ENCODE measurements at regions not wholly inside any gene's neighbourhood (a gene's known extent, or its start where the extent isn't known, plus 50 kb on each side); places are given as distances from the start of the nearest gene placed in this dataset.

DNA sequence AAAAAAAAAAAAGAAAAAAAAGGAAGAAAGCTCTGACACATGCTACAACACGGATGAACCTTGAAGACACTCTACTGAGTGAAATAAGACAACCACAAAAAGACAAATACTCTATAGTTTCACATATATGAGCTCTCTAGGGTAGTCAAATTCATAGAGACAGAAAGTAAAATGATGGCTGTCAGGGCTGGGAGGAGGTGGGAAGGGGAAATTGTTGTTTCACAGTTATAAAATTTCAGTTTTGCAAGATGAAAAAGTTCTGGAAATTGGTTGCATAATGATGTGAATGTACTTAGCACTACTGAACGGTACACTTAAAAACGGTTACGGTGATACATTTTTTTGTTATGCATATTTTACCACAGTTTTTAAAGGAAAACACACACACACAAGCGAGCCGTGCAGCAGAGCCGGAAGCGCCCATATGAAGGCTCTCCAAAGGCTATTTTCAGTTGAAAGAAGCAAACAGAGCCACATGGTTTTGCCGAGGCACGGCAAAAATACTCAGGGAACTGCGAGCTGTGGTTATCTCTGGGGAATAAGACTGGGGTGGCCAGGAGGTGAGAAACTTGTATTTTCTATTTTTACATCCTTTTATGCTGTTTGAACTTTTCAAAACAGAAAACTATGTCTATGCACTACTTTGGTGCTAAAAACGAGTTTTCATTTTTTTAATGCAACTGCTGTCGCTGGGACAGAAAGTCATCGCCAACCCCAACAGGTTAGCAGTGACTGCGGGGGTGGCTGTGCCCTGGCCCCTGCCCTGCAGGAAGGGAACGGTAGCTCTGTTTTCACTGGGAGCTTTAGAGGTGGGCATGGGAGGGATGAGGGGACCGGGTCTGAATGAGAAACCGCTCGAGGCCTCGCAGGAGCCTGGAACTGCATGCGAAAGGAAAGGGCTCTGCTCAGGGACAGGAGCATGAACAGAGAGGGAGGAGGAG lies 132.9 kb downstream of the OAT start:
- no peak for DNase-seq

DNA sequence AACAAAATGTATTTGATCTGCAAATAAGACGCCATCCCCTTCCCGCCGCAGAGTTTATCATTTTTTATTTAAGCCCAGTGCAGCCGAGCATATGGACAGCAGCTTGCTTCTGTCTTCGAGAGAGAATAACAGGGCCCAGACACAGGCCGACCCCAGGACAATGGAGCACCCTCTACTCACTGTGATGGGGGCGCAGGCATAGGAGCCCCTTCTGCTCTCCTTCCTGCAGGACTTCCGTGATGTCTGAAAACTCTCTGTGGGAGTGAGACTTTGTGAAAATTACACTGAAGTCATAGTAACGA lies 134.8 kb downstream of the OAT start:
- DNase-seq, result no peak

GRCh38 chr10:124283215-124283948 lies 135.3 kb downstream of the OAT start:
- DNase-seq, result no peak

DNA sequence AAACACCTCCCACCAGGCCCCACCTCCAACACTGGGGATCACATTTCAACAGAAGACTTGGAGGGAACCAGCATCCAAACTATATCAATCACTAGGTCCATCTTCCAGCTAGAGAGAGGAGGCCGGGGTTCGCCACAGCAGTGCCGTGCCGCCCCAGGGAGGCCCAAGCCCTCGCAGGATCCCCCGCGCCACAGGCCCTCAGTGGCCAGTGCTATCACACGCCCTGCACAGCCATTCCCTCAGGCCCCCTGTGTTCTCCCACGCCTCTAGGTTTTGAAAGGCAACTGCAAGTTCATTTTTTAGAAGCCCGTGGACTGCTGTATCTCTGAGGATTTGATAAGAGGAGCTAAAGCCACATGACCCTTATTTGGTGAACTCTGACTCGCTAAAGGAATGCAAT lies 136.4 kb downstream of the OAT start:
- no peak for DNase-seq

DNA sequence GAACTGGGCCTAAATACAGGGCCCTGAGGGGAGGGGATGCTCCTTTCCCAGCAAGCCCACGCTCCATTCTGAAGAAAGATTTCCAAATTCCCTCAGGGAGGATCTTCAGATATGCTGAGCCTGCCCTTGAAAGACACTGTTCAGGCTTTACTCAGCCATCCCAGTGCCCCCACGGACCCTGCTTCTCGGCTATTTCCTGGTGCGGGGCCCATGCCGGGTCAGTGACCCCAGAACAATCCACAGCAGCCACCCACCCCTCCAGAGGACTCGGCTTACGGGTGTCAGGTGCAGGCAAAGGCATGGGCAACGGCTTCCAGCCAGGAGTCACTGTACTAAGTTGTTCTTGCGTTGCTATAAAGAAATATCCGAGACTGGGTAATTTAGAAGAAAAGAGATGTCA lies 137.1 kb downstream of the OAT start:
- no peak for DNase-seq

GRCh38 chr10:124280916-124281315 lies 137.8 kb downstream of the OAT start:
- no peak for DNase-seq

- DNase-seq, result no peak
These were observed 138.8 kb downstream of the OAT start for GRCh38 chr10:124279882-124280281.

DNA sequence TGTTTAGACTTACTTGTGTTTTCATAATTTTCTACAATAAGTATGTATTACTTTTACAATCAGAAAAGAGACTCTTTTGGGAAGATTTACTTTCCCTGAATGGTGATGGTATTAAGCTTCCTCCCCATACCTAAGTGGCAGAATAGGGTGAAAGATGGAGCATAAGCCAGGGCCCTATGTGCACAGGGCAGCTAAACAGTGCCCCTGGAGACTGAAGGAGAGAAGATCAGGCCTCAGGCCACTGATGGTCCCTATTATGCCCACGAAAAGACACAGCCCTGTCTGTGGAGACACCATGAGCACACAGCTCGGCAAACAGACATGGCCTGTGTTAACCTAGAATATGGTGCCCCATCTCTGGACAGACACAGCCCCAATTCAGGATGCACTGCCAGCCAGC lies 139.4 kb downstream of the OAT start:
- no peak for DNase-seq

DNA sequence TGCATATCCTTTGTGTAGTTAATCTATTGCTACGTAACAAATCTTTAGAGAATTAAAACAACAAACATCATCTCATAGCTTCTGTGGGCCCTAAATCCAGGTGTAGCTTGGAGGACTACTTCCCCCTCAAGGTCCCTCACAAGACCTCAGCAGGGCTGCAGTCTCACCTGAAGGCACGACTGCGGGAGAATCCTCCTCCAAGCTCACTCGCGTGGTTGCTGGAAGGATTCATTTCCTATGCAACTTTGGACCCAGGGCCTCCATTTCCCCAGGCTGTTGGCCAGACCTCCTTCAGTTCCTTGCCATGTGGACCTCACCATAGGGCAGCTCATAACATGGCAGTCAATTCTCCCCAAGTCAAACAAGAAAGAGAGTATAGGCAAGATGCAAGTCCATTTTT lies 140.4 kb downstream of the OAT start:
- no peak for DNase-seq

DNA sequence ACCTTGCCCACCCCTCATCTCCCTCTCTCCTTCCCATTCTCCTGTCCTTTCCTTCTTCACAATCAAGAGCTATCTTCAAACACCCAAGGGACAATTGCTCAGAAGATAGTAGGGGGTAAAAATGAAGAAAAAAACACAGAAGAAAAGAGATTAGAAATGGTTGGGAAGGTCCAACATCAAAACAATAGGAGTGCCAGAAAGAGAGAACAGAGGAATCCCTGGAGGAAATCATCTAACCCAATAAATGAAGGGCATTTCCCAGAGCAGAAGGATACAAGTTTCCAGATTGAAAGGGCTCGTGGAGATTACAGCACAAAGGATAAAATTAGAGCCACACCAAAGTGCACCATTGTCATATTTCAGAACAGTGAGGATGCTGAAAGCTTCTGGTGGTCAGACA lies 145.6 kb downstream of the OAT start:
- DNase-seq, result no peak

- no peak for DNase-seq
These were observed 147.0 kb downstream of the OAT start for GRCh38 chr10:124271676-124272075.

GRCh38 chr10:124270530-124271327 lies 148.0 kb downstream of the OAT start:
- DNase-seq, result no peak

DNA sequence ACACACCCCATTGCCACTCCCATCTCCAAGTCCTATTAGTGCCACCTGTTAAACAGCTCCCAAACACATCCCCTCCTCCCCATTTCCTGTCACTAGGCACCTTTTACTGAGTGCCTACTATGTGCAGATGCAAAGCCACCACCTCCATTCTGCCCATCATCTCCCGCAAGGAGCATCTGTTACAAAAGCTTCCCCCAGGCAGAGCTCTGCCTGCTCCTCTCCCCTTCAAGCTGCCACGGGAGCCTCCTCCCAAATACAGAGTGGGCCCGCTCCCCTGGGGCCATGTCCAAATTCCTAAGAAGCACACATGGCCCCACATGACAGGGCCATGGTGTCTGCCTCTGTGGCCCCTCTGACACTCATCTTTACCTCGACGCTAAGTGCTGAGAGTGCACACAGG lies 149.7 kb downstream of the OAT start:
- no peak for DNase-seq

DNA sequence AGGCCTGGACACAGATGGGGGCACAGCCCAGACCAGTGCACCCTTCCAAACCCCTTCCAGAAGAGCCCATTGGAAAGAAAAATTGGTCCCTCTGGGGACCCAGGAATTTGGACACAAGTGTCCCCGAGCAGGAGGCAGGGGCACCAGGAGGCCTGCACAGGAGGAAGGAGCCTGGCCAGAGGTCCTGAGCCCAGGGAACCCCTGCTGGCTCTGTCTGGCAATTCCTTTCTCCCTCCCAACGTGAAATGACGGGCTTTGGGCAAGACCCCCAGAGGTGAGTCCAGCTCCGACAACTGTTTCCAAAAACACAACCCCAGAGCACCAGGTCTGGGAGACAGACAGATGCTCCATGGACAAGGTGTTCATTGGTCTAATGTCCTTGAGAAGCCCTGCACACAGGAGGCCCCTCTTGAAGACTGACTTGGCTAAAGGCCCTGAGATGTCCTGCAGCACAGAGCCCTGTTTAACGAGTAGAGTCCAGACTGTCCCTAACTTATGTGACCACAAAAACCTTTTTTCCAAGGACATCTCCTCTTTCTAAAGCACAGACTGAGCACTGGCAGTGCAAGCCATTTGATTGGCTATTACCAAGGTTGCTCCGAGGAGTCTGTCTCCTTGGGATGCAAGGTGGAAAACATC lies 150.7 kb downstream of the OAT start:
- DNase-seq, result no peak

GRCh38 chr10:124267231-124267885 lies 151.4 kb downstream of the OAT start:
- DNase-seq, result no peak

- no peak for DNase-seq
These were observed 152.1 kb downstream of the OAT start for GRCh38 chr10:124266468-124267230.

DNA sequence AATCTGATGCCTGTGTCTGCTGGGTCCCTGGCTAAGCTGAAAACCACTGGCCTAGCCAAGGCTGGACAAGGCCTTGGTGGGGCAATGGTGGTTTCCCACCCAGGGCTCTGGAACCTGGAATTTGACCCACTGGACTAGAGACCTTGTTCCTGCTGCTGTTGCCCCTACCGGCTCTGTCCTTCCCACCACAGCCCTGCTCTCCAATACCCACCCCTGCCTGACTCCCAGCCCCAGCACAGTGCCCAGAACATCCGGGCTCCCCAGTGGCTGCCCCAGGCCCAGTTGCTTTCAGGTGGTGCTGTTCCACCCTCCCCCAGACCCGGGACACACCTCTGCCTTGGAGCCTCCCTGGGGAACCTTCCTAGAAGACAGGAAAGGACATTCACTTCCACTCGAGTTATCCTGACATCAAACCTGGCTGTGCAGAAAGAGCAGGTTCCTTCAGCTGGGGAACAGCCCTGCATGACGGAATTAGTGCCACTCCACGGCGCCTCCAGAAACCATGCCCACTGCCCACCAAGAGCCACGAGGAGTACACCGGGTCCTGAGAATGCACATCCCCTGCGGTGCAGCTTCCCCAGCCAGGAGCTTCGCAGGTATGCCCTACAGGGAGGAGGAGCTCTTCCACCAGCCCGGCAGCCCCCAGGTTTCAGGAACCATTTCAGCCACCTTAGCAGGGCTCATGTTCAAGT lies 152.8 kb downstream of the OAT start:
- no peak for DNase-seq

- DNase-seq, result no peak
These were observed 153.4 kb downstream of the OAT start for GRCh38 chr10:124265391-124265745.

DNA sequence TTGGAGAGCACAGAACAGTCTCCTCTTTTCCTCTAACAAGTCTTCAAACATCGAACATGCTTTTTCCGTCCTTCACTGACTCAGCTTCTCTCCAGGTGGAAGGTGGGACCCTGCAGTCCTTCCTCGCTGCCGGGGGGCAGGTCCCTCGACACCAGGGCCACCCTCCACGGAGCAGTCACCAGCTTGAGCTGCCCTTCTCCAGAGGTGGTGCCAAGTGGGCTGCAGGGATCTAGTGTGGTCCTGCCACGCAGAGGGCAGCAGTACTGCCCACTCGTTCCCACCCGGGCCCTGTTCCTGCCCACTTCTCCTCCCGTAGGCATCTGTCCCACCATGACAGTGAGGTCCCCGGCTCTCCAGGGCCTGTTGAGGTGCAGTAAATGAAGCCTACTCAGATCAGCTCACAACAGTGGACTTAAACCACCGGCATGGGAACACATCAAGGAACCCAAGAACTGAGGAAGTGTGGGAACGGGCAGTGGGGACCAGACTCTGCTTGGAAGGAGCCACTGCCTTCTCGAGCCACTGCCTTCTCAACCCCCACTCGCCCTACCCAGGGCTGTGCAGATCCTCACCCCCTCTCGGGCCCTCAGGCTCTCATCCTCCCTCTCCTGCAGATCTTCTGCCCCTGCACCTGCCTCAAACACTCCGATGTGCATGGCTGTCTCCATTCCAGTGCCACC lies 153.9 kb downstream of the OAT start:
- DNase-seq, result no peak

- DNase-seq, result no peak
These were observed 154.5 kb downstream of the OAT start for GRCh38 chr10:124264271-124264670.

DNA sequence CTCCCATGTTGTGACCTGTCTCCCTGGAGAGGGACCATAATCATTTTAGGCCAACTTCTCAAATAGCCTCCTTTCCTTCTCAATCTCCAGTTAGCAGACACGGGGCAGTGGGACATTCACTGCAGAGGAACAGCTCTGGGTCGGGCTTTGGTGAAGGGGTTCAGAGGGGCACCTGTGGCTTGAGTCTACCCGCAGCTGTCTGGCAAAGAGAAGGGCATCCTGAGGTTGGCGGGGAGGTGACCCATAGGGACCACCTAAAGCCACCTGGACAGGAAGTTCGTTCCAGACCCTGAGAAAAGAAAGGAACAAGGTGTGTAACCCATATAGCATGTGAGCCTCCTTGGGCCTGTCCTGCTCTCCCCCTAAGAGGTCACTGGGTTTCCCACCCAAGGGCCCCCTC lies 155.0 kb downstream of the OAT start:
- no peak for DNase-seq

Measured in NCI-H774 (cell line).